Progenitor cell of endocrine pancreas (in vitro differentiated cells): ENCODE measurements at regions not wholly inside any gene's neighbourhood (a gene's known extent, or its start where the extent isn't known, plus 50 kb on each side); places are given as distances from the start of the nearest gene placed in this dataset.

Source experiments
- DNase-seq: peaks from one replicate; pipeline ENCODE4 v3.0.0; 2021; ENCODE audit warnings: low spot score; ENCODE audit not compliant: unreplicated experiment
- H3K27ac Mint-ChIP-seq: 2 replicates; pipeline ENCODE4 v1.8.0; 2021; ENCODE audit warnings: mild to moderate bottlenecking, moderate library complexity, mixed read lengths
- H3K27me3 Mint-ChIP-seq: 2 replicates; pipeline ENCODE4 v1.8.0; 2021; ENCODE audit warnings: mixed read lengths
- H3K36me3 Mint-ChIP-seq: 2 replicates; pipeline ENCODE4 v1.8.0; 2022; ENCODE audit warnings: mixed read lengths; ENCODE audit not compliant: insufficient read depth
- H3K4me1 Mint-ChIP-seq: 2 replicates; pipeline ENCODE4 v1.8.0; 2021; ENCODE audit warnings: low read depth, mixed read lengths
- H3K4me3 Mint-ChIP-seq: 2 replicates; pipeline ENCODE4 v1.8.0; 2021; ENCODE audit warnings: low read depth, mild to moderate bottlenecking, moderate library complexity, mixed read lengths
- H3K9me3 Mint-ChIP-seq: 2 replicates; pipeline ENCODE4 v1.8.0; 2021; ENCODE audit warnings: low read depth, mixed read lengths
- TF ChIP-seq, protein P1 (sequence below): fragments of 200-600 bp; sonication (generic); IDR thresholded peaks from one replicate; pipeline ENCODE4 v1.5.0; 2021; ENCODE audit warnings: antibody characterized with exemption, mild to moderate bottlenecking; ENCODE audit not compliant: unreplicated experiment

DNA sequence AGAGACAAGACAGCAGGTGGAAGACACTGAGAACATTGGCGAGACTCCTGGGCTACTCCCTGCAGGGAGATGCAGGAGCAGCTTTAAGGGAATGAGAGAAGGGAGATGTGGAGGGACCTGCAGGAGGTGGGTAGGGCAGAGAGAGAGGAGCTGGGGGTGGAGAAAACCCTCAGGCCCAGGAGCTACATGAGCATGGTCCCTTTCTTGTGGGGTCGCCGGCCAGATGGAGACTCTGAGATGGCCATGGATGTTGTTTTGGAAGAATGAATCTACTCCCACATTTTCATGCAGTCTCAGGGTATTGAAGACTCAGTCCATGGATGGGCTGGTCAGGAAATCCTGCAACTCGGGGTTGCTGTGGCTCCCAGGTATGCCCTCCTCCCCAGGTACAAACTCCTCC is 1381.9 kb downstream of the TBC1D22A start:
- no peak overlapping the region for H3K27ac Mint-ChIP-seq
- peaks cover 50% of the 10 kb centered on the region for H3K27me3 Mint-ChIP-seq
- H3K4me1 Mint-ChIP-seq, result no peaks in the 10 kb centered on the region
- no peak overlapping the region for H3K4me3 Mint-ChIP-seq
- H3K36me3 Mint-ChIP-seq, result no peaks in the 10 kb centered on the region
- TF ChIP-seq, protein P1, sequence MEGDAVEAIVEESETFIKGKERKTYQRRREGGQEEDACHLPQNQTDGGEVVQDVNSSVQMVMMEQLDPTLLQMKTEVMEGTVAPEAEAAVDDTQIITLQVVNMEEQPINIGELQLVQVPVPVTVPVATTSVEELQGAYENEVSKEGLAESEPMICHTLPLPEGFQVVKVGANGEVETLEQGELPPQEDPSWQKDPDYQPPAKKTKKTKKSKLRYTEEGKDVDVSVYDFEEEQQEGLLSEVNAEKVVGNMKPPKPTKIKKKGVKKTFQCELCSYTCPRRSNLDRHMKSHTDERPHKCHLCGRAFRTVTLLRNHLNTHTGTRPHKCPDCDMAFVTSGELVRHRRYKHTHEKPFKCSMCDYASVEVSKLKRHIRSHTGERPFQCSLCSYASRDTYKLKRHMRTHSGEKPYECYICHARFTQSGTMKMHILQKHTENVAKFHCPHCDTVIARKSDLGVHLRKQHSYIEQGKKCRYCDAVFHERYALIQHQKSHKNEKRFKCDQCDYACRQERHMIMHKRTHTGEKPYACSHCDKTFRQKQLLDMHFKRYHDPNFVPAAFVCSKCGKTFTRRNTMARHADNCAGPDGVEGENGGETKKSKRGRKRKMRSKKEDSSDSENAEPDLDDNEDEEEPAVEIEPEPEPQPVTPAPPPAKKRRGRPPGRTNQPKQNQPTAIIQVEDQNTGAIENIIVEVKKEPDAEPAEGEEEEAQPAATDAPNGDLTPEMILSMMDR, result no peak
- no peak for DNase-seq
- no peaks in the 10 kb centered on the region for H3K9me3 Mint-ChIP-seq

GRCh38 chr22:48143856-48144255 is 1381.4 kb downstream of the TBC1D22A start:
- DNase-seq, result no peak
- Mint-ChIP-seq H3K36me3 (no peaks in the 10 kb centered on the region), H3K9me3 (no peaks in the 10 kb centered on the region), H3K4me1 (no peaks in the 10 kb centered on the region), H3K4me3 (no peak overlapping the region), H3K27me3 (peaks cover 50% of the 10 kb centered on the region), H3K27ac (no peak overlapping the region)
- TF ChIP-seq, protein P1, result no peak

GRCh38 chr22:48142388-48142787 is 1379.9 kb downstream of the TBC1D22A start:
- TF ChIP-seq, protein P1, result no peak
- no peaks in the 10 kb centered on the region for H3K36me3 Mint-ChIP-seq
- H3K27me3 Mint-ChIP-seq, result peaks cover 45% of the 10 kb centered on the region
- H3K4me3 Mint-ChIP-seq, result no peak overlapping the region
- H3K4me1 Mint-ChIP-seq, result no peaks in the 10 kb centered on the region
- no peaks in the 10 kb centered on the region for H3K9me3 Mint-ChIP-seq
- no peak for DNase-seq
- no peak overlapping the region for H3K27ac Mint-ChIP-seq

GRCh38 chr22:48141301-48141700 is 1378.9 kb downstream of the TBC1D22A start:
- H3K27me3 Mint-ChIP-seq, result peaks cover 36% of the 10 kb centered on the region
- no peaks in the 10 kb centered on the region for H3K36me3 Mint-ChIP-seq
- TF ChIP-seq, protein P1, result no peak
- no peak overlapping the region for H3K4me3 Mint-ChIP-seq
- H3K4me1 Mint-ChIP-seq, result no peaks in the 10 kb centered on the region
- no peaks in the 10 kb centered on the region for H3K9me3 Mint-ChIP-seq
- no peak overlapping the region for H3K27ac Mint-ChIP-seq
- no peak for DNase-seq

DNA sequence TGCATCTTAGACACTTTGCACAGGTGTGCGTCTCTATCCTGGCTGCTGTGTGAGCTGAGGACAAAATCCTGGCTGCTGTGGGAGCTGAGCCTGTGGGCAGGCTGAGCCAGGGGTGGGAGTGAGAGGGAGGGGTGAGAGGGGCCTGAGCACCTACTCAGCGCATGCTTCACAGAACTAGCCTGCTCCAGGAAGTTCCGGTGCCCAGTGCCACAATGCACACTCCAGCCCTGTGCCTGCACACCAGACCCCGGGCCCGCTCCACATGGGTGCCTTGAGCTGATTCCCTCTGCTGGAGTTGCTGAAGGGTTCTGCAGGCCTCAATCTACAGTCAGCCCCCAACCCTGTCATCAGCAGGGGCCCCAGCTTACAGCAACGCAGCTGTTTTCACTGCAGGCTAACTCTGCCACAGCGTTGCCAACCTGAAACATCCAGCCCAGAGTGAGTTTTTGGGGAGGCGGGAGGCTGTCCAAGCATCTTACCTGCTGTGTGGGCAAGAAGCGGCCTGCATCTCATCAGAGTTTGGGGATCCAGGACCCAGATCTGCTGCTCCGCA is 1377.9 kb downstream of the TBC1D22A start:
- no peaks in the 10 kb centered on the region for H3K4me1 Mint-ChIP-seq
- H3K27ac Mint-ChIP-seq, result no peak overlapping the region

More for the DNA sequence above, 1377.9 kb downstream of the TBC1D22A start:
- TF ChIP-seq, protein P1, result no peak
- Mint-ChIP-seq H3K9me3 (no peaks in the 10 kb centered on the region), H3K36me3 (no peaks in the 10 kb centered on the region), H3K27me3 (peaks cover 32% of the 10 kb centered on the region), H3K4me3 (no peak overlapping the region)
- DNase-seq, result no peak
